ENCODE measurements at regions not wholly inside any gene's neighbourhood (a gene's known extent, or its start where the extent isn't known, plus 50 kb on each side); places are given as distances from the start of the nearest gene placed in this dataset.
A peak's percentile ranks its signal among the peaks of the same experiment; 100 is the strongest.

DNA sequence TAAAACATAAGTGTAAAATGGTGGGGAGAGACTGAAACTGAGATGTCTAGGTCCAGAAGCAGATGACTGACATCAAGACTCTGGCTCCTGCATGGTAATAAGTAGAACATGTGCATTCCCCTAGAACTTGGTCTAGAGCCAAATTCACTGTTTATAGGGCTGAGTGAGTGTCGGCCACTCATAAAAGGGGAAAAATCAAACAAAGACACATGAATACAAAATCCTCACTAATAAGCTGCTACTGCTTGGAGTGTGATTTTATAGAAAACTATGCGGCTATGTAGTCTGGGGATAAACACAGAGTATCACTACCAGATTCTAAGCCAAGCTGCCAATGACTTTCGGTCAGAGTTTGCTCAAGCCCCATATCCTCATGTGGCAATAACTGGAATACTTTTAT is 1080.8 kb upstream of the DDX18 start:
- ChIA-PET POLR2A (interaction anchor here (0.8 kb wide), 1 partner anchor 20 kb away, joined by 3 read pairs; no protein-coding TSS in a partner anchor), CTCF (ENCODE audit: unreplicated experiment) (no interaction called here)
- Histone ChIP-seq H3K27ac (ENCODE audit: low read depth, low read length, poor library complexity, severe bottlenecking) (no peak overlapping the region), H3K4me1 (ENCODE audit: insufficient read depth, low read length, poor library complexity, severe bottlenecking) (no peaks in the 10 kb centered on the region), H3K36me3 (ENCODE audit: insufficient read depth, low read length) (no peaks in the 10 kb centered on the region), H3K79me2 (ENCODE audit: insufficient read depth, low read depth, low read length) (no peaks in the 10 kb centered on the region), H3K4me3 (ENCODE audit: low read depth, low read length, poor library complexity, severe bottlenecking) (no peak overlapping the region), H3K4me2 (ENCODE audit: low read length) (no peak overlapping the region), H2AFZ (ENCODE audit: low read length) (no peak overlapping the region), H4K20me1 (ENCODE audit: insufficient read depth, low read length) (no peaks in the 10 kb centered on the region), H3K9me2 (ENCODE audit: insufficient read depth, low read length) (no peaks in the 10 kb centered on the region), H3K9me3 (ENCODE audit: low read length) (no peaks in the 10 kb centered on the region)
- DNase-seq (ENCODE audit: low spot score): no peak
- BruUV-seq (replicated peaks): no TSS peak
- TF ChIP-seq EZH2phosphoT487 (IDR thresholded peaks at IDR 0.05; ENCODE audit: borderline replicate concordance, low read depth, low read length): no peak
- TF ChIP-seq, protein P1, sequence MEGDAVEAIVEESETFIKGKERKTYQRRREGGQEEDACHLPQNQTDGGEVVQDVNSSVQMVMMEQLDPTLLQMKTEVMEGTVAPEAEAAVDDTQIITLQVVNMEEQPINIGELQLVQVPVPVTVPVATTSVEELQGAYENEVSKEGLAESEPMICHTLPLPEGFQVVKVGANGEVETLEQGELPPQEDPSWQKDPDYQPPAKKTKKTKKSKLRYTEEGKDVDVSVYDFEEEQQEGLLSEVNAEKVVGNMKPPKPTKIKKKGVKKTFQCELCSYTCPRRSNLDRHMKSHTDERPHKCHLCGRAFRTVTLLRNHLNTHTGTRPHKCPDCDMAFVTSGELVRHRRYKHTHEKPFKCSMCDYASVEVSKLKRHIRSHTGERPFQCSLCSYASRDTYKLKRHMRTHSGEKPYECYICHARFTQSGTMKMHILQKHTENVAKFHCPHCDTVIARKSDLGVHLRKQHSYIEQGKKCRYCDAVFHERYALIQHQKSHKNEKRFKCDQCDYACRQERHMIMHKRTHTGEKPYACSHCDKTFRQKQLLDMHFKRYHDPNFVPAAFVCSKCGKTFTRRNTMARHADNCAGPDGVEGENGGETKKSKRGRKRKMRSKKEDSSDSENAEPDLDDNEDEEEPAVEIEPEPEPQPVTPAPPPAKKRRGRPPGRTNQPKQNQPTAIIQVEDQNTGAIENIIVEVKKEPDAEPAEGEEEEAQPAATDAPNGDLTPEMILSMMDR (conservative IDR thresholded peaks at IDR 0.05; ENCODE audit: low read length): no peak
- intact Hi-C loops (cut with micrococcal nuclease; ENCODE audit: unreplicated experiment): no loop called here

DNA sequence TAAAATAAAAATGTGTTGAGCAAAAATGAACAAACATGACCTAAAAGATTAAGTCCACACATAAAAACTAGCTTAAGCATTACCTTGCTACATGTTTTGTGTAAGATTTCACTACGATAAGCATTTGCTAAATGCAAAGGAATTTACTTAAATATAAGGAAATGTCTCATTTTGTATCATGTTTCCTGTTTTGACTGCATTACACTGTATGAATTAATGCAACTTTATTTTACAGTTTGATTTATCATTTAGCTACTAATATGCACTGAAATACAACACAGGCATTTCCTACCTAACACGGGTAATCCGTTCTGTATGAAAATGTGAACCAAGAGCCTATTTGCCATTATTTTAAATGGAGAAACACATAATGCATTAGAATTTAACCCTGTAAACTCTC is 1076.5 kb upstream of the DDX18 start:
- BruUV-seq (replicated peaks): no TSS peak
- TF ChIP-seq, protein P1 (conservative IDR thresholded peaks at IDR 0.05; ENCODE audit: low read length): no peak

DNA sequence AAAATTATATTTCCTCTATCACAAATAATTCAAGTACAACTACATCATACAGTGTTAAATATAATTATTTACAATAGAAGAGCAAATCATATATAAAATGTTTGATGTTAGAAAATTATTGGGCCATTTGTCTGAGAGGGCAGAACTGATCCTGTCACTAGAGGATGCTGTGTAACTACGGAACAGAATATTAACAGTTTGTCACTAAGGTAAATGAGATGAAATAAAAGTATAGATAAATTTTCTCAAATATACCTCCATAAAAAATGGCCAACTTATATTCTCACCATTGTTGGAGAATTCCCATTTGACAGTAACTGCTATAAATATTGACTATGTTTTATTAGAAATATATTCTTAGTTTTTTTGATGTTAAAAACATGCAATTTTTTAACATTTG is 1067.4 kb upstream of the DDX18 start:
- no peaks in the 10 kb centered on the region for H3K4me1 ChIP-seq (ENCODE audit: insufficient read depth, low read length, poor library complexity, severe bottlenecking)
- no peaks in the 10 kb centered on the region for H3K79me2 ChIP-seq (ENCODE audit: insufficient read depth, low read depth, low read length)
- H3K27ac ChIP-seq (ENCODE audit: low read depth, low read length, poor library complexity, severe bottlenecking): no peak overlapping the region
- no peak overlapping the region for H3K4me3 ChIP-seq (ENCODE audit: low read depth, low read length, poor library complexity, severe bottlenecking)
- no peaks in the 10 kb centered on the region for H3K9me2 ChIP-seq (ENCODE audit: insufficient read depth, low read length)
- TF ChIP-seq EZH2phosphoT487 (IDR thresholded peaks at IDR 0.05; ENCODE audit: borderline replicate concordance, low read depth, low read length): no peak
- TF ChIP-seq, protein P1 (conservative IDR thresholded peaks at IDR 0.05; ENCODE audit: low read length): peak; percentile 35; the same call in 1 of the 2 replicates
- H3K36me3 ChIP-seq (ENCODE audit: insufficient read depth, low read length): no peaks in the 10 kb centered on the region
- no peak overlapping the region for H3K4me2 ChIP-seq (ENCODE audit: low read length)
- H3K9me3 ChIP-seq (ENCODE audit: low read length): no peaks in the 10 kb centered on the region
- ChIA-PET POLR2A (no interaction called here), CTCF (ENCODE audit: unreplicated experiment) (no interaction called here)
- no TSS peak for BruUV-seq (replicated peaks)
- H4K20me1 ChIP-seq (ENCODE audit: insufficient read depth, low read length): no peaks in the 10 kb centered on the region
- no peak for DNase-seq (ENCODE audit: low spot score)
- intact Hi-C loops (cut with micrococcal nuclease; ENCODE audit: unreplicated experiment): no loop called here
- no peak overlapping the region for H2AFZ ChIP-seq (ENCODE audit: low read length)

More for the DNA sequence above, 1076.5 kb upstream of the DDX18 start:
- Histone ChIP-seq H3K9me3 (ENCODE audit: low read length) (no peaks in the 10 kb centered on the region), H3K9me2 (ENCODE audit: insufficient read depth, low read length) (no peaks in the 10 kb centered on the region), H3K36me3 (ENCODE audit: insufficient read depth, low read length) (no peaks in the 10 kb centered on the region), H3K79me2 (ENCODE audit: insufficient read depth, low read depth, low read length) (no peaks in the 10 kb centered on the region), H2AFZ (ENCODE audit: low read length) (no peak overlapping the region), H3K4me3 (ENCODE audit: low read depth, low read length, poor library complexity, severe bottlenecking) (no peak overlapping the region), H3K4me1 (ENCODE audit: insufficient read depth, low read length, poor library complexity, severe bottlenecking) (no peaks in the 10 kb centered on the region), H3K4me2 (ENCODE audit: low read length) (no peak overlapping the region), H3K27ac (ENCODE audit: low read depth, low read length, poor library complexity, severe bottlenecking) (no peak overlapping the region), H4K20me1 (ENCODE audit: insufficient read depth, low read length) (no peaks in the 10 kb centered on the region)
- POLR2A ChIA-PET: interaction anchor here (0.5 to 0.6 kb wide), 2 partner anchors 14 to 980 kb away, joined by 3 read pairs; no protein-coding TSS in a partner anchor
- CTCF ChIA-PET (ENCODE audit: unreplicated experiment): no interaction called here
- intact Hi-C loops (cut with micrococcal nuclease; ENCODE audit: unreplicated experiment): no loop called here
- DNase-seq (ENCODE audit: low spot score): no peak
